HG02763 (cell line): ENCODE measurements at regions not wholly inside any gene's neighbourhood (a gene's known extent, or its start where the extent isn't known, plus 50 kb on each side); places are given as distances from the start of the nearest gene placed in this dataset.
A peak's percentile ranks its signal among the peaks of the same experiment; 100 is the strongest.

ENCODE experiments used
- ATAC-seq: cut with Tn5 transposase; IDR thresholded peaks from one replicate; pipeline ENCODE4 v1.9.1; 2021; ENCODE audit warnings: mild to moderate bottlenecking, moderate library complexity; ENCODE audit not compliant: unreplicated experiment

GRCh38 chr2:12156349-12156748 lies 409.9 kb downstream of the LPIN1 start:
- no peak for ATAC-seq

- ATAC-seq: no peak
Measured at GRCh38 chr2:12161085-12161484, 414.7 kb downstream of the LPIN1 start.

GRCh38 chr2:12162269-12163247 lies 416.1 kb downstream of the LPIN1 start:
- no peak for ATAC-seq

GRCh38 chr2:12163866-12164265 lies 417.4 kb downstream of the LPIN1 start:
- ATAC-seq: no peak

- ATAC-seq: no peak
Measured at GRCh38 chr2:12164689-12165088, 418.3 kb downstream of the LPIN1 start.

- ATAC-seq: no peak
Measured at GRCh38 chr2:12167525-12168317, 421.3 kb downstream of the LPIN1 start.

GRCh38 chr2:12168354-12168753 lies 421.9 kb downstream of the LPIN1 start:
- ATAC-seq: no peak

GRCh38 chr2:12168791-12169388 lies 422.5 kb downstream of the LPIN1 start:
- ATAC-seq: no peak

GRCh38 chr2:12169721-12170120 lies 423.3 kb downstream of the LPIN1 start:
- ATAC-seq: no peak

- no peak for ATAC-seq
Measured at GRCh38 chr2:12170121-12170520, 423.7 kb downstream of the LPIN1 start.

GRCh38 chr2:12173271-12173942 lies 427.0 kb downstream of the LPIN1 start:
- ATAC-seq: no peak

- no peak for ATAC-seq
Measured at GRCh38 chr2:12173943-12174340, 427.5 kb downstream of the LPIN1 start.

- ATAC-seq: no peak
Measured at GRCh38 chr2:12175323-12175722, 428.9 kb downstream of the LPIN1 start.

GRCh38 chr2:12176623-12177454 lies 430.4 kb downstream of the LPIN1 start:
- ATAC-seq: peak; percentile 84

GRCh38 chr2:12177455-12178288 lies 431.2 kb downstream of the LPIN1 start:
- ATAC-seq: peak; percentile 57

- no peak for ATAC-seq
Measured at GRCh38 chr2:12178289-12179080, 432.1 kb downstream of the LPIN1 start.

GRCh38 chr2:12180031-12180430 lies 433.6 kb downstream of the LPIN1 start:
- ATAC-seq: no peak

GRCh38 chr2:12183032-12183645 lies 436.7 kb downstream of the LPIN1 start:
- ATAC-seq: no peak
